ENCODE measurements at regions not wholly inside any gene's neighbourhood (a gene's known extent, or its start where the extent isn't known, plus 50 kb on each side); places are given as distances from the start of the nearest gene placed in this dataset.
"Not testable (repeated sequence)": the region's sequence is repeated elsewhere in the genome, so short reads cannot be mapped to it uniquely, and the experiment has no call there.

DNA sequence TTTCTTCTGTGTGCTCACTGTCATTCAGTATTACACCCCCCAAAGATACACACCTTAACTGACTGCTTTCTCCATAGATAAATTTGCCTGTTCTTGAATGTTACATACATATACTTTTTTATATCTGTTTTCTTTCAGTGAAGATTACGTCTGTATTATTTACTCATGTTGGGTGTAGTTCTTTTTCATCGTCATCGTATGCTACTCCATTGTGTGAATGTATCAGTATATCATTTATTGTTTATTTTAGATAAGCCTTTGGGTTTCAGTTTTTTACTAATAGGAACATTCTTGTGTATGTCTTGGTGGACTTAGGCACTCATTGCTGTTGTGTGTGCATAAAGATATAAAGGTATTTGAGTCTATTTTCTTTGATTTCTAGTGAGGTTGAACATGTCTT is 64.4 kb downstream of the SEPTIN7 start:
- no peak overlapping the region for H3K4me2 ChIP-seq (ENCODE audit: low read length)
- H3K36me3 ChIP-seq (ENCODE audit: control insufficient read depth, low read length), result peaks cover 78% of the 10 kb centered on the region
- no peaks in the 10 kb centered on the region for H3K27me3 ChIP-seq (ENCODE audit: control insufficient read depth, low read length)
- peaks cover 18% of the 10 kb centered on the region for H3K4me1 ChIP-seq (ENCODE audit: control insufficient read depth, low read length)
- H3K27ac ChIP-seq (ENCODE audit: low read depth, low read length), result no peak overlapping the region
- peaks cover 9% of the 10 kb centered on the region; the same call in 1 of the 2 replicates for H4K20me1 ChIP-seq (ENCODE audit: control insufficient read depth, insufficient read depth, low read depth, low read length)
- no peaks in the 10 kb centered on the region for H3K9me3 ChIP-seq (ENCODE audit: control insufficient read depth, insufficient read depth, low read length)
- no peaks in the 10 kb centered on the region for H3K9me2 ChIP-seq (replicated peaks; ENCODE audit: control insufficient read depth, low read length)
- TF ChIP-seq EZH2phosphoT487 (IDR thresholded peaks at IDR 0.05; ENCODE audit: borderline replicate concordance, low read length), result no peak
- no peak for TF ChIP-seq CTCF (IDR thresholded peaks at IDR 0.05; ENCODE audit: low read depth, low read length, poor library complexity, severe bottlenecking)
- peaks cover 2% of the 10 kb centered on the region; the same call in 1 of the 2 replicates for H3F3A ChIP-seq (ENCODE audit: control insufficient read depth, insufficient read depth)
- H3K79me2 ChIP-seq (ENCODE audit: control insufficient read depth, low read length), result peaks cover 71% of the 10 kb centered on the region
- no peak overlapping the region for H3K4me3 ChIP-seq (ENCODE audit: low read length)

DNA sequence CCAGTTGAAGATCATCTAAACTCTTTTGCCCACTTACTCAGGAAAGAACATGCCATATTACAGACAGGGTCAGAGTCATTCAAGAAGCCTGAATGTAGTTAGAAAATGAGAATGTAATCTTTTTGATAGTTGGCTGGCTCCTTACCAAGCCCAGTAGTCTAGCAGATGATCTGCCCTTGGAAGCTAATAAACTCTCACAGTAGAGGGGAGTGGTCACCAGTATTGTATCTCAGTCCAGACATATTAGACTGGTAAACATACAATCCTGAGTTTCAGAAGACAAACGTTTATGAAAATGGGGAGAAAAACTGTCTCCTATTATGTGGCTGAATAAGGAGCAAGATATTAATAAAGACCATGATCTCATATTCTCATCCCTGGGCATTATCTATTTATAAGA is 65.3 kb downstream of the SEPTIN7 start:
- Histone ChIP-seq H3K27me3 (ENCODE audit: control insufficient read depth, low read length) (no peaks in the 10 kb centered on the region), H3K4me1 (ENCODE audit: control insufficient read depth, low read length) (peaks cover 16% of the 10 kb centered on the region), H3K9me2 (replicated peaks; ENCODE audit: control insufficient read depth, low read length) (no peaks in the 10 kb centered on the region), H4K20me1 (ENCODE audit: control insufficient read depth, insufficient read depth, low read depth, low read length) (peaks cover under 1% of the 10 kb centered on the region; the same call in 1 of the 2 replicates), H3K4me2 (ENCODE audit: low read length) (no peak overlapping the region), H3F3A (ENCODE audit: control insufficient read depth, insufficient read depth) (peaks cover 2% of the 10 kb centered on the region; the same call in 1 of the 2 replicates), H3K79me2 (ENCODE audit: control insufficient read depth, low read length) (peaks cover 67% of the 10 kb centered on the region), H3K9me3 (ENCODE audit: control insufficient read depth, insufficient read depth, low read length) (no peaks in the 10 kb centered on the region), H3K27ac (ENCODE audit: low read depth, low read length) (no peak overlapping the region), H3K36me3 (ENCODE audit: control insufficient read depth, low read length) (peaks cover 81% of the 10 kb centered on the region), H3K4me3 (ENCODE audit: low read length) (no peak overlapping the region)
- no peak for TF ChIP-seq CTCF (IDR thresholded peaks at IDR 0.05; ENCODE audit: low read depth, low read length, poor library complexity, severe bottlenecking)
- TF ChIP-seq EZH2phosphoT487 (IDR thresholded peaks at IDR 0.05; ENCODE audit: borderline replicate concordance, low read length), result no peak

- peaks cover 16% of the 10 kb centered on the region for H3K4me1 ChIP-seq (ENCODE audit: control insufficient read depth, low read length)
- H3K27ac ChIP-seq (ENCODE audit: low read depth, low read length); H3K4me3 ChIP-seq (ENCODE audit: low read length); H4K20me1 ChIP-seq (ENCODE audit: control insufficient read depth, insufficient read depth, low read depth, low read length); H3K27me3 ChIP-seq (ENCODE audit: control insufficient read depth, low read length); H3F3A ChIP-seq (ENCODE audit: control insufficient read depth, insufficient read depth); H3K4me2 ChIP-seq (ENCODE audit: low read length); H3K9me3 ChIP-seq (ENCODE audit: control insufficient read depth, insufficient read depth, low read length); H3K9me2 ChIP-seq (replicated peaks; ENCODE audit: control insufficient read depth, low read length): not testable (repeated sequence)
- H3K79me2 ChIP-seq (ENCODE audit: control insufficient read depth, low read length), result peaks cover 44% of the 10 kb centered on the region
- H3K36me3 ChIP-seq (ENCODE audit: control insufficient read depth, low read length), result peaks cover 79% of the 10 kb centered on the region
These were observed 68.3 kb downstream of the SEPTIN7 start for GRCh38 chr7:35869117-35869516.

- H4K20me1 ChIP-seq (ENCODE audit: control insufficient read depth, insufficient read depth, low read depth, low read length), result no peaks in the 10 kb centered on the region
- no peaks in the 10 kb centered on the region for H3K9me2 ChIP-seq (replicated peaks; ENCODE audit: control insufficient read depth, low read length)
- no peak for TF ChIP-seq CTCF (IDR thresholded peaks at IDR 0.05; ENCODE audit: low read depth, low read length, poor library complexity, severe bottlenecking)
- no peak for TF ChIP-seq EZH2phosphoT487 (IDR thresholded peaks at IDR 0.05; ENCODE audit: borderline replicate concordance, low read length)
- H3K4me1 ChIP-seq (ENCODE audit: control insufficient read depth, low read length), result peaks cover 16% of the 10 kb centered on the region
- no peaks in the 10 kb centered on the region for H3K9me3 ChIP-seq (ENCODE audit: control insufficient read depth, insufficient read depth, low read length)
- H3K27me3 ChIP-seq (ENCODE audit: control insufficient read depth, low read length), result no peaks in the 10 kb centered on the region
- H3K36me3 ChIP-seq (ENCODE audit: control insufficient read depth, low read length), result peaks cover 79% of the 10 kb centered on the region
- H3K27ac ChIP-seq (ENCODE audit: low read depth, low read length), result no peak overlapping the region
- no peak overlapping the region for H3K4me3 ChIP-seq (ENCODE audit: low read length)
- H3F3A ChIP-seq (ENCODE audit: control insufficient read depth, insufficient read depth), result no peaks in the 10 kb centered on the region
- H3K79me2 ChIP-seq (ENCODE audit: control insufficient read depth, low read length), result peaks cover 44% of the 10 kb centered on the region
- no peak overlapping the region for H3K4me2 ChIP-seq (ENCODE audit: low read length)
These were observed 69.0 kb downstream of the SEPTIN7 start for GRCh38 chr7:35869810-35870209.

Data from DOHH2 (cell line).